ENCODE measurements at regions not wholly inside any gene's neighbourhood (a gene's known extent, or its start where the extent isn't known, plus 50 kb on each side); places are given as distances from the start of the nearest gene placed in this dataset.

GRCh38 chr4:74527049-74527448 lies 82.1 kb downstream of the AREG start:
- DNase-seq: no peak
- TF ChIP-seq CTCF (IDR thresholded peaks at IDR 0.05): no peak
- H3K9me3 Mint-ChIP-seq: no peaks in the 10 kb centered on the region

GRCh38 chr4:74528178-74528577 lies 83.2 kb downstream of the AREG start:
- Mint-ChIP-seq H3K9me3 (no peaks in the 10 kb centered on the region), H3K4me1 (no peaks in the 10 kb centered on the region), H3K4me3 (no peak overlapping the region), H3K27ac (no peak overlapping the region), H3K27me3 (ENCODE audit: low read depth, poor library complexity) (no peaks in the 10 kb centered on the region), H3K36me3 (ENCODE audit: low read depth) (no peaks in the 10 kb centered on the region)
- no peak for DNase-seq
- TF ChIP-seq CTCF (IDR thresholded peaks at IDR 0.05): no peak

More at GRCh38 chr4:74527049-74527448, 82.1 kb downstream of the AREG start:
- H3K4me1 Mint-ChIP-seq: no peaks in the 10 kb centered on the region
- no peaks in the 10 kb centered on the region for H3K27me3 Mint-ChIP-seq (ENCODE audit: low read depth, poor library complexity)
- H3K36me3 Mint-ChIP-seq (ENCODE audit: low read depth): no peaks in the 10 kb centered on the region
- no peak overlapping the region for H3K27ac Mint-ChIP-seq
- no peak overlapping the region for H3K4me3 Mint-ChIP-seq

GRCh38 chr4:74529284-74530041 lies 84.5 kb downstream of the AREG start:
- H3K4me1 Mint-ChIP-seq: no peaks in the 10 kb centered on the region
- DNase-seq: no peak
- no peak overlapping the region for H3K27ac Mint-ChIP-seq
- no peaks in the 10 kb centered on the region for H3K9me3 Mint-ChIP-seq
- no peak overlapping the region for H3K4me3 Mint-ChIP-seq
- no peaks in the 10 kb centered on the region for H3K27me3 Mint-ChIP-seq (ENCODE audit: low read depth, poor library complexity)
- no peak for TF ChIP-seq CTCF (IDR thresholded peaks at IDR 0.05)
- H3K36me3 Mint-ChIP-seq (ENCODE audit: low read depth): no peaks in the 10 kb centered on the region

GRCh38 chr4:74531963-74532794 lies 87.2 kb downstream of the AREG start:
- no peak for DNase-seq
- Mint-ChIP-seq H3K27me3 (ENCODE audit: low read depth, poor library complexity) (no peaks in the 10 kb centered on the region), H3K9me3 (no peaks in the 10 kb centered on the region), H3K36me3 (ENCODE audit: low read depth) (no peaks in the 10 kb centered on the region), H3K4me3 (no peak overlapping the region), H3K4me1 (no peaks in the 10 kb centered on the region), H3K27ac (no peak overlapping the region)
- peak; percentile 40 for TF ChIP-seq CTCF (IDR thresholded peaks at IDR 0.05)

- no peak overlapping the region for H3K4me3 Mint-ChIP-seq
- H3K9me3 Mint-ChIP-seq: no peaks in the 10 kb centered on the region
- H3K27me3 Mint-ChIP-seq (ENCODE audit: low read depth, poor library complexity): no peaks in the 10 kb centered on the region
- no peaks in the 10 kb centered on the region for H3K4me1 Mint-ChIP-seq
- H3K36me3 Mint-ChIP-seq (ENCODE audit: low read depth): no peaks in the 10 kb centered on the region
- DNase-seq: no peak
- no peak for TF ChIP-seq CTCF (IDR thresholded peaks at IDR 0.05)
- no peak overlapping the region for H3K27ac Mint-ChIP-seq
These were observed 89.2 kb downstream of the AREG start for GRCh38 chr4:74534121-74534520.
